ENCODE measurements at regions not wholly inside any gene's neighbourhood (a gene's known extent, or its start where the extent isn't known, plus 50 kb on each side); places are given as distances from the start of the nearest gene placed in this dataset.

DNA sequence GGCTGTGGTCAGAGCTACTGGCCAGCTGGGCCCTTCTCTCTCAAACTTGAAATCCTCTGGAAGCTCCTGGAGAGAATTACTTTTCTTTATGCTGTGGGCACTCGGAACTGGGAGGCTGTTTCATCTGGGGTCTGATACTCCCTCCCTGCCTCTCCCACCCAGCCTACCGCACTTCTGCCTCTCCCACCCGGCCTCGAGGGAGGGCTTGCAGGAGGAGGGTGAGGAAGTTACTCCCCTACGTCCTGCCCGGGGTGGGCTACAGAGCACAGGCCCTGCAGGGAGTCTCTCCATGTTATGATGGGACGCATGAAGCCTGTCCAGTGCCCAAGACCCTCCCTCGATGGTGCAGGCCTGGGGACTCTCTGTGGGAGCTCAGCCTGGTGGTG is 584.6 kb upstream of the MKI67 start:
- H3K4me3 ChIP-seq (ENCODE audit: low read depth, low read length), result no peak overlapping the region
- TF ChIP-seq, protein P1, sequence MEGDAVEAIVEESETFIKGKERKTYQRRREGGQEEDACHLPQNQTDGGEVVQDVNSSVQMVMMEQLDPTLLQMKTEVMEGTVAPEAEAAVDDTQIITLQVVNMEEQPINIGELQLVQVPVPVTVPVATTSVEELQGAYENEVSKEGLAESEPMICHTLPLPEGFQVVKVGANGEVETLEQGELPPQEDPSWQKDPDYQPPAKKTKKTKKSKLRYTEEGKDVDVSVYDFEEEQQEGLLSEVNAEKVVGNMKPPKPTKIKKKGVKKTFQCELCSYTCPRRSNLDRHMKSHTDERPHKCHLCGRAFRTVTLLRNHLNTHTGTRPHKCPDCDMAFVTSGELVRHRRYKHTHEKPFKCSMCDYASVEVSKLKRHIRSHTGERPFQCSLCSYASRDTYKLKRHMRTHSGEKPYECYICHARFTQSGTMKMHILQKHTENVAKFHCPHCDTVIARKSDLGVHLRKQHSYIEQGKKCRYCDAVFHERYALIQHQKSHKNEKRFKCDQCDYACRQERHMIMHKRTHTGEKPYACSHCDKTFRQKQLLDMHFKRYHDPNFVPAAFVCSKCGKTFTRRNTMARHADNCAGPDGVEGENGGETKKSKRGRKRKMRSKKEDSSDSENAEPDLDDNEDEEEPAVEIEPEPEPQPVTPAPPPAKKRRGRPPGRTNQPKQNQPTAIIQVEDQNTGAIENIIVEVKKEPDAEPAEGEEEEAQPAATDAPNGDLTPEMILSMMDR (IDR thresholded peaks at IDR 0.05; ENCODE audit: insufficient read depth, low read length), result no peak
- DNase-seq (ENCODE audit: low read depth), result no peak

DNA sequence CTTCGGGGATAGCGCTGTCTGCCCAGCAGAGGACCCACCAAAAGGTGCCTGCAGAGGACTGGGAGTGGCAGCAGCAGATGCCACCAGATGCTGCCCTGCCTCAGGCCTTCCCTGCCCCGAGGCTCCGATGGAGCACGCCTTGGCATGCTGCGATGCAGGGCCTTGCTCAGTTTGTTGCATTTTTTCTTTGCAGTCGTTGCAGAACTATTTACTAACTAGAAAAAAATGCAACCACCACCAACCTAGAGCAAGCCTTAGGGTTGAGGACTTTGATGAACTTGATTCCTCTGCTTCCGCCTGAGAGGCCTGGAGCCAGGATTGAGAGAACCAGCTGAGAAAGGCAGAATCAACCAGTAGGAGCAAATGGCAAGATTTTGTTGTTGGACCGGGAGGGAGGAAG is 585.6 kb upstream of the MKI67 start:
- no peak for DNase-seq (ENCODE audit: low read depth)
- H3K4me3 ChIP-seq (ENCODE audit: low read depth, low read length), result no peak overlapping the region
- TF ChIP-seq, protein P1 (IDR thresholded peaks at IDR 0.05; ENCODE audit: insufficient read depth, low read length), result no peak

DNA sequence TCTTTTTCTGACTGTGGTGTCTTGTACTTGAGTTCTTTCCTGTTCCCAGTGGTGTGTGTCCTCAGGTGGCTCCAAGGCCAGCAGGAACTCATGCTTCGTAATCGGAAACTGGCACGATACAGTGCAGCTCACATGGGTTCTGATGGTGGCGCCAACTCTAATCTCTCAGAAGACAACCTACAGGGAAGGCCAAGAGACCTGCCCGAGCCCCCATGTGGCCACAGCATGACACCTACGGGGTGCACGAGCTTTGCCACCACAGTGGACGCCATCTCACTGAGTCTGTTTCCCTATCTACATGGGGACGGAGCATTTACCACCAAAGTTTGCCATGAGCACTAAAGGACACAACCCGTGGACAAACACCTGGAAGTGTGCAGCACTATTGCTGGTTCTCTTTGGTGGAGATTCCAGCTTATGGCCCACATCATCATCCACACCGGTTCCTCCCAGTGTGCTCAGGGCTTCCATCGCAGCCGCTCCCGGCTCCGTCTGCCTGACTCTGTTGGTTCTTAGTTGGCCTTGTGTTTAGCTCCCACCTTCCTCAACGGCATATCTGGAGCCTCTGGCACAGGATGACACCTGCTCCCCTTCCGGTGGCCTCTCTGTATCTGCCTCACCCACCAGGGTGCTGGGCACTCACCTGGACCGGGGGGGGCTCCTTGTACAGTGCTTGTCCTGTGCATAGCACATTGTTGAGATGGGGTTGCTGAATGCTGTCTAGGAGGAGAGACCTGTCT is 586.6 kb upstream of the MKI67 start:
- TF ChIP-seq, protein P1 (IDR thresholded peaks at IDR 0.05; ENCODE audit: insufficient read depth, low read length), result no peak
- no peak for DNase-seq (ENCODE audit: low read depth)
- no peak overlapping the region for H3K4me3 ChIP-seq (ENCODE audit: low read depth, low read length)

DNA sequence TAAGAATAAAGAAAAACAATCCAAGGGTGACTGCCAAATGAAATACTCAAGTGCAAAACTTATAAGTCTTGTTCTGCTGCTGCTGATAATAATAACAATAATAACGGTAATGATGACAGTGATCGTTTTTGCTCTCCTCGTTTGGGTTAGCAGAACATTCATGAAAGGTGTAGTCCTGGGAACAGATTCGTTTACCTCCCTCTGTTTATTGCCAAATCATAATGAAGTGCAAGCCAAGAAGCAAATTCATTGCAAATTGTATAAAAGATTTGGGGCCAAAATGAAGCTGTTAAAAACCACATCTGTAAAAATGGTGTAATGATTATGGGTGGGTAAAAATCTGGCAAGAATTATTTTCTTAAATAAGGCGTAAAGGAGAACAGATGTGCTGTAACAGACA is 587.2 kb upstream of the MKI67 start:
- TF ChIP-seq, protein P1 (IDR thresholded peaks at IDR 0.05; ENCODE audit: insufficient read depth, low read length), result no peak
- H3K4me3 ChIP-seq (ENCODE audit: low read depth, low read length), result no peak overlapping the region
- DNase-seq (ENCODE audit: low read depth), result no peak

DNA sequence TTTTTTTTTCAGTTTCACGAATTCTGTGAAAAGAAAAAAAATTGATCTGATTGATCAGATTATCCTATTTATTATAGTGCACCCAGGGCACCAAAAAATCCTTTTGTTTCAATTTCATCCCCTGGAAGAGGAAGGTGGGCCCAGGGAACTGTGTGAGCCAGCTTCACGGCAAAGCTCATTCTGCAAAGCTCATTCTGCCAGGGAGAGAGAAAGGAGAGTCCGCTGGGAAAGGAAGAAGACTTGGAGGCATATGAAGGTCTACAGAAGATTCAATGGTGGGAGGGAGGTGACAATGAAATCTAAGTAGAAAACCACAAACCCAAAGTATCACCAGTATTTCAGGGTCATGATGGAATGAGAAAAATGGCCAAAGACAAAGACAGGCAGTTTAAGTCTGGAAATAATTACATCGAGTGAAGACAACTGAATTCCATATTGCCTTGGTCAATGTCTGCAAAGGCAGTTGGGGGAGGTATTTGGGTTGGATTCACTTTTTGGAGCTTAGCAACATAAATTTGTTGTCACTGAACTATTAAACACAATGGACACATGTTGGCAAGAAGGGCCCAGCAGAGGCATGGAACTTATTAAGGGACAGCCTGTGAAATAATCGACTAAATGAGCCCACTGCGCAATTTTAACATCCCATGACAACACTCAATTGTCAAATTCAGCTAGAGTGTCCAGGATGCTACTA is 587.8 kb upstream of the MKI67 start:
- TF ChIP-seq, protein P1 (IDR thresholded peaks at IDR 0.05; ENCODE audit: insufficient read depth, low read length), result no peak

DNA sequence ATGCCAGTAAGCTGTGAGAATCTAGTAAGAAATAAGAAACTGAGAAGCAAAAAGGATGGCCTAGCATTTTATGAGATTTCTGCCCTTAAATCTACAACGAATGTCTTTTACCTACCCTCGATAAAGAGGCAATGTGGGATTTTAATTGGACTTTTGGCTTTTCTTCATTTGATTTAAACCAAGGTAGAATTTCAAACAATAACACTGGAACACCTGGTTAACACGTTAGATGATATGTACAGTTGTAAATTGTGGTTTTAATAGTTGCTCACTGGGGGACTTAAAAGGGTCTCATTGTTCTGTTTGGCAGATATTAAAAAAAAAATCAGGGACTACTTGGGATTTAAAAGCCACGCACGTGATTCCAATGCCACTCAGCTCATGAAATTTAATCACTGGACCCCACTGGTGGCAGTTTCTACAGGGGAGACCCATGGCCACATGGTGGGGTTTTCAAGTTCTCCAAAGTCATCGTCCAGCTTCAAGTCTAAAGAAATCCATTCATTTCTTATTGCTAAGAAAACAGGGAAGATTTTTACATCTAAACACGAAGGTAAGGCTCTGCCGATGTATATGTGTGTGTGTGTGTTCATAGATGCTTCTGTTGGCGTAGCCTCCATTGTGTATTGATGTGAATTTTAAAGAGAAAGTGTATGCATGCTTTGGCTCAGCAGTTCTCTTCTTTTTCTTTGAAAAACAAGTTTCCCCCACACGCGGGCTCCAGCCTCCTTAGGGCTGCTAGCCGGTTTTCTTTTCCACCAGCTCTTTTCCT is 588.6 kb upstream of the MKI67 start:
- no peak overlapping the region for H3K4me3 ChIP-seq (ENCODE audit: low read depth, low read length)
- DNase-seq (ENCODE audit: low read depth), result no peak
- TF ChIP-seq, protein P1 (IDR thresholded peaks at IDR 0.05; ENCODE audit: insufficient read depth, low read length), result no peak

More for the DNA sequence above, 587.8 kb upstream of the MKI67 start:
- no peak for DNase-seq (ENCODE audit: low read depth)
- no peak overlapping the region for H3K4me3 ChIP-seq (ENCODE audit: low read depth, low read length)

Data from fibroblast of the aortic adventitia (primary cell).